Activated CD4-positive, alpha-beta T cell treated with anti-CD3 and anti-CD28 coated beads, Interleukin-2, amount 50 U/mL, for 1 hour (primary cell): ENCODE measurements at regions not wholly inside any gene's neighbourhood (a gene's known extent, or its start where the extent isn't known, plus 50 kb on each side); places are given as distances from the start of the nearest gene placed in this dataset.
"Not testable (repeated sequence)": the region's sequence is repeated elsewhere in the genome, so short reads cannot be mapped to it uniquely, and the experiment has no call there.

Experiments used
- DNase-seq: peaks from one replicate; pipeline ENCODE4 v3.0.0-alpha.2; 2020

- not testable (repeated sequence) for DNase-seq
Measured at GRCh38 chr14:54266616-54267015, 130.2 kb upstream of the CDKN3 start.

GRCh38 chr14:54267172-54267571 is 129.6 kb upstream of the CDKN3 start:
- no peak for DNase-seq

GRCh38 chr14:54275997-54276725 is 120.6 kb upstream of the CDKN3 start:
- no peak for DNase-seq

- no peak for DNase-seq
Measured at GRCh38 chr14:54278087-54278486, 118.7 kb upstream of the CDKN3 start.

GRCh38 chr14:54278665-54279295 is 118.0 kb upstream of the CDKN3 start:
- DNase-seq, result no peak

- no peak for DNase-seq
Measured at GRCh38 chr14:54282849-54283248, 114.0 kb upstream of the CDKN3 start.

GRCh38 chr14:54285030-54285429 is 111.8 kb upstream of the CDKN3 start:
- DNase-seq, result no peak

GRCh38 chr14:54291491-54292191 is 105.2 kb upstream of the CDKN3 start:
- no peak for DNase-seq

- DNase-seq, result no peak
Measured at GRCh38 chr14:54294802-54295201, 102.0 kb upstream of the CDKN3 start.

GRCh38 chr14:54299410-54300363 is 97.1 kb upstream of the CDKN3 start:
- DNase-seq, result no peak

- no peak for DNase-seq
Measured at GRCh38 chr14:54300881-54301280, 95.9 kb upstream of the CDKN3 start.

GRCh38 chr14:54301359-54301758 is 95.4 kb upstream of the CDKN3 start:
- DNase-seq, result no peak

GRCh38 chr14:54306806-54307205 is 90.0 kb upstream of the CDKN3 start:
- DNase-seq, result no peak

- no peak for DNase-seq
Measured at GRCh38 chr14:54309615-54310014, 87.2 kb upstream of the CDKN3 start.

- DNase-seq, result no peak
Measured at GRCh38 chr14:54310151-54310850, 86.5 kb upstream of the CDKN3 start.

- no peak for DNase-seq
Measured at GRCh38 chr14:54310851-54311228, 86.0 kb upstream of the CDKN3 start.

- no peak for DNase-seq
Measured at GRCh38 chr14:54312166-54312801, 84.5 kb upstream of the CDKN3 start.

- DNase-seq, result no peak
Measured at GRCh38 chr14:54314365-54315104, 82.3 kb upstream of the CDKN3 start.

GRCh38 chr14:54316652-54317051 is 80.2 kb upstream of the CDKN3 start:
- DNase-seq, result no peak

GRCh38 chr14:54317391-54317790 is 79.4 kb upstream of the CDKN3 start:
- no peak for DNase-seq

GRCh38 chr14:54322246-54322645 is 74.6 kb upstream of the CDKN3 start:
- no peak for DNase-seq
